ENCODE measurements at regions not wholly inside any gene's neighbourhood (a gene's known extent, or its start where the extent isn't known, plus 50 kb on each side); places are given as distances from the start of the nearest gene placed in this dataset.

DNA sequence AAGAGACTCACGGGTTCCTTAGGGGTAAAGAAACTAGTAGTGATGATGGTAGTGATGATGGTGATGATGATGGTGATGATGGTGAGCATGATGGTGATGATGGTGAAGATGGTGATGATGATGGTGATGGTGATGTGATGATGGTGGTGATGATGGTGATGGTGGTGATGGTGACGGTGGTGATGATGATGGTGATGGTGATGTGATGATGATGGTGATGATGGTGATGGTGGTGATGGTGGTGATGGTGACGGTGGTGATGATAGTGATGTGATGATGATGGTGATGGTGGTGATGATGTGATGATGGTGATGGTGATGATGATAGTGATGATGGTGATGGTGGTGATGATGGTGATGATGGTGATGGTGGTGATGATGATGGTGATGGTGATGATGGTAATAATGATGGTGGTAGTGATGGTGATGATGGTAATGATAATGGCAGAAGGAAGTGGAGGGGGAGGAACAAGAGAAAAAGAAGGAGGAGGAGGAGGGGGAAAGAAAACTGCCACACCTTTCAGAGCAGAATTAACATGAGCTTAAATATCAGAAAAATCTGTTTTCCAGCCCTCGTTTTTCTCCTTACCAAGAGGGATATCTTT lies 85.5 kb downstream of the FZD10 start:
- no peak overlapping the region for H3K4me3 ChIP-seq (ENCODE audit: low read depth, low read length)
- TF ChIP-seq CTCF (IDR thresholded peaks at IDR 0.05; ENCODE audit: low read depth, low read length, missing control alignments), result no peak
- H3K36me3 ChIP-seq (replicated peaks), result no peaks in the 10 kb centered on the region
- no peak for DNase-seq
- H3K27me3 ChIP-seq (replicated peaks), result no peaks in the 10 kb centered on the region
- in situ Hi-C loops (cut with HindIII; ENCODE audit: low pct_ligation_motif_present, low sequenced_read_pairs), result no loop called here
- no peak overlapping the region for H3K27ac ChIP-seq

DNA sequence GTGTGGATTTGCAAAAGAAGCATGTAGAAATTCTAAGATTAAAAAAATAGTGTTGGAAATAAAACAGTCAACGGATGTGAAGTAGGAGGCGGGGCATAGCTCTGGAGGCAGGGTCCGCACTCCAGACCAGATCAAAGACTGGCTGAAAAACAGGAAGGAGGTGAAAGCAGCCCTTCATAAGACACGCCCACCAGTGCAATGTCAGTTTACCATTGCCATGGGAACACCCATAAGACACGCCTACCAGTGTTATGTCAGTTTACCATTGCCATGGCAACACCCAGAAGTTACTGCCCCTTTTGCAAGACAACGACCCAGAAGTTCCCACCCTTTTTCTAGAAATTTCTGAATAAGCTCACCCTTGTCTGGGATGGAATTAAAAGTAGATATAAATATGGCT lies 87.1 kb downstream of the FZD10 start:
- Histone ChIP-seq H3K4me3 (ENCODE audit: low read depth, low read length) (no peak overlapping the region), H3K27ac (no peak overlapping the region), H3K36me3 (replicated peaks) (no peaks in the 10 kb centered on the region), H3K27me3 (replicated peaks) (no peaks in the 10 kb centered on the region)
- TF ChIP-seq CTCF (IDR thresholded peaks at IDR 0.05; ENCODE audit: low read depth, low read length, missing control alignments), result no peak
- in situ Hi-C loops (cut with HindIII; ENCODE audit: low pct_ligation_motif_present, low sequenced_read_pairs), result no loop called here
- DNase-seq, result no peak

DNA sequence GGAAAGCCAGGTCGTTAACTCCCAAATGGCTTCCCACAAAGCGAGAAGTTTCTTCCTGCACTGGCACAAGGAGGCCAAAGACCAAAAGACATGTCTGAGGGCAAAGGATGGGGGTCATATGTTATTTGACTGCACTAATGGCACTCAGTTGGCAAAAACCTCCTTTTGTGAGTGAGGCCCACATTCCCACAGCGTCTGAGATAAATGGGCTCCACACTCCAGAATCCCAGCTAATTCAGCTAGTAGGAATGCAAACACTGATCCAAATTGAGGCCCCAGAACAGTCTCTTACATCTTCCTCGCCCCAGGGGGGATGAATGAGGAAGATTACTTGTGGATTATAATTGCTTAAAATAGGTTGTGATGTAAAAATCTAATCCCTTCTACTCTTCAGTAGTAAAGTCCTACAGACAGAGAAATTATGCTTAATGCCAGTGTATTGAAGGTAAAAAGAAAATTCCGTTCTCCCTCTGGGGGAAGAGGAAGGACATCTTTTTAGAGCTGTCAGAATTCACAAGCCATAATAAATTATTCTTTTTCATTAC lies 86.4 kb upstream of the PIWIL1 start:
- DNase-seq, result no peak
- H3K4me3 ChIP-seq (ENCODE audit: low read depth, low read length), result no peak overlapping the region
- H3K36me3 ChIP-seq (replicated peaks), result no peaks in the 10 kb centered on the region
- no peak for TF ChIP-seq CTCF (IDR thresholded peaks at IDR 0.05; ENCODE audit: low read depth, low read length, missing control alignments)
- in situ Hi-C loops (cut with HindIII; ENCODE audit: low pct_ligation_motif_present, low sequenced_read_pairs), result no loop called here
- no peak overlapping the region for H3K27ac ChIP-seq
- H3K27me3 ChIP-seq (replicated peaks), result no peaks in the 10 kb centered on the region

DNA sequence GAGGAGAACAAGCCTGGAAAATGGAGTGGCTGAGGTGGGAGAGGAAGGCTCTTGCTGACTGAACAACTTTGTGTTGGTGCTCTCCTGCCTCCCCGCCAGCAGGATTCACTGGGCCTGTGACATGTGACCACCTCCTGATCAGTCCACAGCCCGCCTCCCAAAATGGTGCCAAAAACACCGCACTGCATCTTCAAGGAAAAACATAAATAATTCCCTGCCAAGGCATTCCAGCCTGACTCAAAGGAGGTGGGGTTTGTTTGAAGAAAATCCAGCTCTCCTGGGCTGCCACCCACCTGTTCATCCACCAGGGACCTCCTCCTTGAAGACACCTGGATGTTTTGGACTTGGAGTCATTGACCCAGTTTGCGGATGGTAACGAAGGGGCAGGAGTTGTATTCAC lies 83.8 kb upstream of the PIWIL1 start:
- DNase-seq, result no peak
- Histone ChIP-seq H3K4me3 (ENCODE audit: low read depth, low read length) (no peak overlapping the region), H3K27me3 (replicated peaks) (no peaks in the 10 kb centered on the region), H3K27ac (no peak overlapping the region), H3K36me3 (replicated peaks) (no peaks in the 10 kb centered on the region)
- TF ChIP-seq CTCF (IDR thresholded peaks at IDR 0.05; ENCODE audit: low read depth, low read length, missing control alignments), result no peak
- in situ Hi-C loops (cut with HindIII; ENCODE audit: low pct_ligation_motif_present, low sequenced_read_pairs), result no loop called here

DNA sequence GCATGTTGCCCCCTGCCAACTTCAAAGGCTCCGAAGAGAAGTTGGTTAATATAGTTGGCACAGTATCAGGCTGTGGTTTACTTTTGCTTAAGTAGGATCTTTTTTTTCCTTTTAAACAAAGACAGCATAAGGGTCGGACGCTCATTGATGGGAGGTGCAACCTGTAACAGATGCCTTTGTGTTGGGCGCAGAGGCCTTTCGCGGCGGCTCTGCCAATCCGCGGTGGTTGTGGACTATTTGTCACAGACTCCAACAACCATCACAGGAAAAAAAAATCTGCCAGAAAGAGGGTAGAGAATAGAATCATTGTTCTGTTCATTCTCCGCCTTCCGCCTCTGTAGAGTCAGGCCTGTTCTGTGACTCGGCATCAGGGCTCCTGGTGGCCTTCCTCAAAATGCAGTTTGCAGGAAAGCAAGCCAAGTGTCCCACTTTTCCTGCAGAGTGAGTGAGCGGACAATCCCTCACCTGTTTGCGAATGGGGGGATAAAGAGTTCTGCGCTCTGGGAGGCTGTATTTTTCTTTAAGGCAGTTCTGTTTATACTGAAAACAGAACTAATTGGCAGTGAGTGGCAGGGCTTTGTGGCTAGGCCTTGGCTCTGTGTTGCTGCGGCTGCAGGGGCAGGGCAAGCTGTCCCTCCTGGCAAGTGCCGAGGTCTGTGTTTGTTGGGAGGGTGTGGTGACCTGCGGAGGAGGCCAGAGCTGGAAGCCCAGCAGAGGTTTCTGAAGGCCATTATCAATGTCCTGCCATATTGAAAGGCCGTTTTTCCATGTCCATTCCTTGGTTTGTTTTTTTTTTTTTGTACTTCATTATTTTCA lies 83.0 kb upstream of the PIWIL1 start:
- no peaks in the 10 kb centered on the region for H3K36me3 ChIP-seq (replicated peaks)
- no peak for DNase-seq
- no peak overlapping the region for H3K4me3 ChIP-seq (ENCODE audit: low read depth, low read length)
- no peak for TF ChIP-seq CTCF (IDR thresholded peaks at IDR 0.05; ENCODE audit: low read depth, low read length, missing control alignments)
- in situ Hi-C loops (cut with HindIII; ENCODE audit: low pct_ligation_motif_present, low sequenced_read_pairs), result no loop called here
- H3K27me3 ChIP-seq (replicated peaks), result no peaks in the 10 kb centered on the region
- no peak overlapping the region for H3K27ac ChIP-seq
